Panc1 (cell line): ENCODE measurements at regions not wholly inside any gene's neighbourhood (a gene's known extent, or its start where the extent isn't known, plus 50 kb on each side); places are given as distances from the start of the nearest gene placed in this dataset.

Source experiments
- ATAC-seq: fragments of 200-7000 bp; cut with Tn5 transposase; 2 replicates; pipeline ENCODE4 v1.9.1; 2020; ENCODE audit warnings: mild to moderate bottlenecking, moderate library complexity
- BruUV-seq: library from RNA; stranded (reverse); fragments of 400-500 nt; replicated peaks from 2 replicates; lab custom pipeline; 2021; lab: Mats Ljungman, UMichigan
- CTCF ChIA-PET: fragments of 300-600 bp; sonication (Branson Sonifier 250); formaldehyde crosslinking; loops from one replicate; lab custom pipeline; 2022; ENCODE audit warnings: antibody characterized with exemption; lab: Charles Lee
- POLR2A ChIA-PET: fragments of 300-600 bp; sonication (Branson Sonifier 250); formaldehyde crosslinking; loops from one replicate; lab custom pipeline; 2022; ENCODE audit warnings: antibody characterized with exemption; lab: Charles Lee
- DNase-seq: peaks from one replicate; pipeline ENCODE4 v3.0.0-alpha.2; 2010; ENCODE audit warnings: low read depth, low spot score
- H3K27ac ChIP-seq: 2 replicates; pipeline ENCODE4 v1.5.1; 2011; ENCODE audit warnings: mild to moderate bottlenecking, low read length, inconsistent platforms
- H3K27me3 ChIP-seq: fragments of 200-500 bp; sonication (Bioruptor generic); 2 replicates; pipeline ENCODE4 v1.6.0; 2014; ENCODE audit warnings: low read length, inconsistent platforms; ENCODE audit not compliant: control insufficient read depth, insufficient read depth
- H3K36me3 ChIP-seq: fragments of 200-500 bp; sonication (Bioruptor generic); 2 replicates; pipeline ENCODE4 v1.5.1; 2014; ENCODE audit warnings: inconsistent platforms, mild to moderate bottlenecking, low read length, moderate library complexity; ENCODE audit not compliant: control insufficient read depth, insufficient read depth
- H3K4me1 ChIP-seq: 2 replicates; pipeline ENCODE4 v1.5.1; 2011; ENCODE audit warnings: inconsistent platforms, mild to moderate bottlenecking, low read length, moderate library complexity; ENCODE audit not compliant: control insufficient read depth, insufficient read depth
- H3K4me3 ChIP-seq, 2 experiments: 2 replicates each; pipeline ENCODE4 v1.5.1; 2011 to 2012; ENCODE audit warnings: low read depth in 2 of 2, low read length in 2 of 2, mild to moderate bottlenecking in 2 of 2, inconsistent platforms in 1 of 2, moderate library complexity in 1 of 2
- H3K9me3 ChIP-seq: fragments of 200-500 bp; sonication (Bioruptor generic); 2 replicates; pipeline ENCODE4 v1.5.1; 2014; ENCODE audit warnings: low read depth, mild to moderate bottlenecking, inconsistent platforms, low read length, moderate library complexity; ENCODE audit not compliant: control insufficient read depth, insufficient read depth
- POLR2AphosphoS5 ChIP-seq: IDR thresholded peaks from 2 replicates; pipeline ENCODE4 v1.6.1; 2012; ENCODE audit warnings: mild to moderate bottlenecking, low read depth, low read length, moderate library complexity
- SIN3A ChIP-seq: IDR thresholded peaks from 2 replicates; pipeline ENCODE4 v1.6.1; 2012; ENCODE audit warnings: low read depth, mild to moderate bottlenecking, low read length, moderate library complexity, borderline replicate concordance; ENCODE audit not compliant: insufficient read depth
- TCF7L2 ChIP-seq: IDR thresholded peaks from 2 replicates; pipeline ENCODE4 v1.6.1; 2011; ENCODE audit warnings: mild to moderate bottlenecking, low read depth, low read length, inconsistent platforms
- in situ Hi-C: cut with HindIII; loops from 2 replicates; pipeline ENCODE4 v1.10.0; 2016; ENCODE audit warnings: low sequenced_read_pairs, low pct_unique_long_range_greater_than_20kb
- intact Hi-C: fragments of 100-400 bp; cut with micrococcal nuclease; formaldehyde crosslinking; loops from one replicate; pipeline ENCODE4 v1.10.0; 2022; ENCODE audit not compliant: unreplicated experiment
- TF ChIP-seq, protein P1 (sequence below): fragments of 450-650 bp; IDR thresholded peaks from 2 replicates; pipeline ENCODE4 v1.5.1; 2017; ENCODE audit warnings: mild to moderate bottlenecking
- TF ChIP-seq, protein P2 (sequence below), 2 experiments: IDR thresholded peaks; 2 replicates each; pipeline ENCODE4 v1.6.1; 2011 to 2012; ENCODE audit warnings: low read depth in 2 of 2, control low read depth in 1 of 2, low read length in 1 of 2, mild to moderate bottlenecking in 1 of 2, moderate library complexity in 1 of 2; ENCODE audit not compliant: insufficient read depth in 1 of 2

DNA sequence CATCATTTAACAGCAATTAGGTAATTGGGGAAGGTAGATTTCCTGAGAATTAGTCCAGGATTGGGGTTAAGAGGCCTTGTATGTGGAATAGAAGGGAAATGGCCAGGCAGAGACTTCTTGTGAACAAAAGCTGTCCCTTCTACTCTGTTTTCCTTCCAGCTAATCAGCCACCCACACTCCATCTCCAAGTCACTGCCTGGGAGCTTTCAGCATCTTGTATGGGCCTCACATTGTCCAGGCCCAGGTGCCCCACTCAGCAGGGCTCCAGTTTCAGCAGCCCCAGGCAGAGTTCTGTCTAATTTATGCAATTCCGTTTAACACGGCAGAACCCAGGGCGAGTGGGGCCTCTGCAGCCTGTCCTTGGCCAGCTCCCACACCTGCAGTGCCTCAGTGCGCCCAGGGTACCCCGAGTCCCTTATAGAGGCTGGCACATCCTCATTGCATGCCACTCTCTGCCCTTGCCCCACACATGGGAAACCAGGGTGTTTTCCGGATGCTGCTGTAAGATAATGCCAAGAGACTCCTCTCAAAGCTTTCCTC, 113.0 kb downstream of the EDN3 start:
- H3K4me1 ChIP-seq, result no peaks in the 10 kb centered on the region
- no peak overlapping the region for H3K4me3 ChIP-seq
- intact Hi-C loops, result no loop called here
- no peak for TF ChIP-seq SIN3A
- no peak for TF ChIP-seq POLR2AphosphoS5
- TF ChIP-seq, protein P1, sequence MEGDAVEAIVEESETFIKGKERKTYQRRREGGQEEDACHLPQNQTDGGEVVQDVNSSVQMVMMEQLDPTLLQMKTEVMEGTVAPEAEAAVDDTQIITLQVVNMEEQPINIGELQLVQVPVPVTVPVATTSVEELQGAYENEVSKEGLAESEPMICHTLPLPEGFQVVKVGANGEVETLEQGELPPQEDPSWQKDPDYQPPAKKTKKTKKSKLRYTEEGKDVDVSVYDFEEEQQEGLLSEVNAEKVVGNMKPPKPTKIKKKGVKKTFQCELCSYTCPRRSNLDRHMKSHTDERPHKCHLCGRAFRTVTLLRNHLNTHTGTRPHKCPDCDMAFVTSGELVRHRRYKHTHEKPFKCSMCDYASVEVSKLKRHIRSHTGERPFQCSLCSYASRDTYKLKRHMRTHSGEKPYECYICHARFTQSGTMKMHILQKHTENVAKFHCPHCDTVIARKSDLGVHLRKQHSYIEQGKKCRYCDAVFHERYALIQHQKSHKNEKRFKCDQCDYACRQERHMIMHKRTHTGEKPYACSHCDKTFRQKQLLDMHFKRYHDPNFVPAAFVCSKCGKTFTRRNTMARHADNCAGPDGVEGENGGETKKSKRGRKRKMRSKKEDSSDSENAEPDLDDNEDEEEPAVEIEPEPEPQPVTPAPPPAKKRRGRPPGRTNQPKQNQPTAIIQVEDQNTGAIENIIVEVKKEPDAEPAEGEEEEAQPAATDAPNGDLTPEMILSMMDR, result no peak
- TF ChIP-seq, protein P2, sequence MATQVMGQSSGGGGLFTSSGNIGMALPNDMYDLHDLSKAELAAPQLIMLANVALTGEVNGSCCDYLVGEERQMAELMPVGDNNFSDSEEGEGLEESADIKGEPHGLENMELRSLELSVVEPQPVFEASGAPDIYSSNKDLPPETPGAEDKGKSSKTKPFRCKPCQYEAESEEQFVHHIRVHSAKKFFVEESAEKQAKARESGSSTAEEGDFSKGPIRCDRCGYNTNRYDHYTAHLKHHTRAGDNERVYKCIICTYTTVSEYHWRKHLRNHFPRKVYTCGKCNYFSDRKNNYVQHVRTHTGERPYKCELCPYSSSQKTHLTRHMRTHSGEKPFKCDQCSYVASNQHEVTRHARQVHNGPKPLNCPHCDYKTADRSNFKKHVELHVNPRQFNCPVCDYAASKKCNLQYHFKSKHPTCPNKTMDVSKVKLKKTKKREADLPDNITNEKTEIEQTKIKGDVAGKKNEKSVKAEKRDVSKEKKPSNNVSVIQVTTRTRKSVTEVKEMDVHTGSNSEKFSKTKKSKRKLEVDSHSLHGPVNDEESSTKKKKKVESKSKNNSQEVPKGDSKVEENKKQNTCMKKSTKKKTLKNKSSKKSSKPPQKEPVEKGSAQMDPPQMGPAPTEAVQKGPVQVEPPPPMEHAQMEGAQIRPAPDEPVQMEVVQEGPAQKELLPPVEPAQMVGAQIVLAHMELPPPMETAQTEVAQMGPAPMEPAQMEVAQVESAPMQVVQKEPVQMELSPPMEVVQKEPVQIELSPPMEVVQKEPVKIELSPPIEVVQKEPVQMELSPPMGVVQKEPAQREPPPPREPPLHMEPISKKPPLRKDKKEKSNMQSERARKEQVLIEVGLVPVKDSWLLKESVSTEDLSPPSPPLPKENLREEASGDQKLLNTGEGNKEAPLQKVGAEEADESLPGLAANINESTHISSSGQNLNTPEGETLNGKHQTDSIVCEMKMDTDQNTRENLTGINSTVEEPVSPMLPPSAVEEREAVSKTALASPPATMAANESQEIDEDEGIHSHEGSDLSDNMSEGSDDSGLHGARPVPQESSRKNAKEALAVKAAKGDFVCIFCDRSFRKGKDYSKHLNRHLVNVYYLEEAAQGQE (IDR thresholded peaks at IDR 0.05; ENCODE audit: insufficient read depth in 1 of 2, low read depth in 2 of 2, low read length in 1 of 2), result no peak
- no peak for TF ChIP-seq TCF7L2
- H3K27ac ChIP-seq, result no peak overlapping the region
- ATAC-seq (no peak), DNase-seq (no peak)
- ChIA-PET CTCF (interaction anchor here (0.7 kb wide), 1 partner anchor 543 kb away, joined by 5 read pairs; no protein-coding TSS in a partner anchor), POLR2A (no interaction called here)
- H3K27me3 ChIP-seq, result peaks cover 4% of the 10 kb centered on the region; the same call in 1 of the 2 replicates
- no peaks in the 10 kb centered on the region for H3K9me3 ChIP-seq
- in situ Hi-C loops, result no loop called here
- no TSS peak for BruUV-seq
- no peaks in the 10 kb centered on the region for H3K36me3 ChIP-seq

DNA sequence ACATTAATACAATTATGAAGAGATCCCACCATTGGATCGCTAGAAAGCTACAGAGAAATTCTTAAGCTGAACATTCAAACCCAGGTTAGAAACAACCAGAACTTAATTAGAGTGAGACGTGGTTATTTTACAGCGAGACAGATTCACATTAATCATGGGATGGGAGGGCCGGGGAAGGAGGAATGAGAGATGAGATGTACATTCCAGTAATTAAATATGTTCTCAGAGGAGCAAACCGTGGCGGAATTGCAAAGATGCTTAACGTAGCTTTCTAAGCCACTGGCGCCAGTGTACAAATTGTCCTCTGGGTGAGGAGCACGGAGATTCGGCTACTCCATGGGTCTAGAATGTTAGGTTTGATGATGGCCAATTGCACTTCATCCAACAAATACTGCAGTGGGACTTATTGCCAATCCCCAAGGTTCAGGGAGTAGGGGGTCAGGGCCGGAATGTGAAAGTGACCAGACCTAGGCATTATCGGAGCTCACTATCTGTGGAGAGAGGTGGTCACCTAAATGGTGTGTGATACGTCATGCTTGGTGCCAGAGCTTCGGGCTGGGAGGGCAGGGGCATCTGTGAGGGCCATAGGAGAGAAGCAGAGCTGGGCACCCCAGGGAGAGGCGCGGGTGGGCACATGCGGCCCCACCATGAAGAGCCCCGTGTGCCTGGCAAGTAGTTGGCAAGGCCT, 114.7 kb downstream of the EDN3 start:
- TF ChIP-seq, protein P1, result no peak
- TF ChIP-seq SIN3A (no peak), TCF7L2 (no peak), POLR2AphosphoS5 (no peak)
- TF ChIP-seq, protein P2 (IDR thresholded peaks at IDR 0.05; ENCODE audit: insufficient read depth in 1 of 2, low read depth in 2 of 2, low read length in 1 of 2), result no peak

More for the DNA sequence above, 114.7 kb downstream of the EDN3 start:
- no peaks in the 10 kb centered on the region for H3K9me3 ChIP-seq
- intact Hi-C loops, result no loop called here
- no peak overlapping the region for H3K4me3 ChIP-seq
- H3K27me3 ChIP-seq, result peaks cover 10% of the 10 kb centered on the region; the same call in 1 of the 2 replicates
- ChIA-PET POLR2A (no interaction called here), CTCF (interaction anchor here (0.6 kb wide), 1 partner anchor 13 kb away, joined by 3 read pairs; no protein-coding TSS in a partner anchor)
- no peaks in the 10 kb centered on the region for H3K36me3 ChIP-seq
- BruUV-seq, result no TSS peak
- no peak overlapping the region for H3K27ac ChIP-seq
- no peak for DNase-seq
- ATAC-seq, result no peak
- H3K4me1 ChIP-seq, result no peaks in the 10 kb centered on the region
- in situ Hi-C loops, result no loop called here
